ENCODE measurements at regions not wholly inside any gene's neighbourhood (a gene's known extent, or its start where the extent isn't known, plus 50 kb on each side); places are given as distances from the start of the nearest gene placed in this dataset.

- 0% methylated on average over 3 of the region's 3 CpGs for WGBS (ENCODE audit: insufficient coverage, low coverage, missing lambda C conversion rate)
- Histone ChIP-seq H3K27ac (ENCODE audit: extremely low read depth, low read depth, low read length) (no peak overlapping the region), H2AFZ (ENCODE audit: low read depth, low read length) (no peak overlapping the region), H3K36me3 (ENCODE audit: control insufficient read depth, insufficient read depth, low read length) (no peaks in the 10 kb centered on the region), H3K9me1 (ENCODE audit: control insufficient read depth, insufficient read depth, low read length) (no peaks in the 10 kb centered on the region), H3K9me3 (replicated peaks; ENCODE audit: control insufficient read depth, insufficient read depth, low read depth, low read length) (no peaks in the 10 kb centered on the region), H4K20me1 (replicated peaks; ENCODE audit: control insufficient read depth, insufficient read depth, low read length) (no peaks in the 10 kb centered on the region), H3K4me3 (no peak overlapping the region), H3K27me3 (ENCODE audit: control insufficient read depth in 2 of 2, insufficient read depth in 2 of 2, low read length in 2 of 2) (no peaks in the 10 kb centered on the region), H3K79me2 (ENCODE audit: control insufficient read depth, insufficient read depth, low read length) (no peaks in the 10 kb centered on the region), H3K4me2 (ENCODE audit: insufficient read depth, low read length) (no peak overlapping the region), H3K4me1 (replicated peaks in 1 of 2; ENCODE audit: control insufficient read depth in 2 of 2, insufficient read depth in 2 of 2, low read length in 2 of 2) (no peaks in the 10 kb centered on the region), H3K9ac (ENCODE audit: insufficient read depth in 1 of 2, low read depth in 2 of 2, low read length in 2 of 2) (no peak overlapping the region)
- ATAC-seq = no peak
- BruUV-seq (replicated peaks) = no TSS peak
- in situ Hi-C loops (cut with MboI) (no loop called here), intact Hi-C loops (cut with micrococcal nuclease) (no loop called here)
- FAIRE-seq = no peak
- no peak for DNase-seq (ENCODE audit: extremely low read depth in 1 of 4, low spot score in 3 of 4)
- TF ChIP-seq YY1 (IDR thresholded peaks at IDR 0.05; ENCODE audit: borderline replicate concordance in 1 of 3, control insufficient read depth in 1 of 3, extremely low read depth in 1 of 3, insufficient read depth in 3 of 3, insufficient read length in 1 of 3, insufficient replicate concordance in 2 of 3, low read depth in 1 of 3, low read length in 2 of 3) = no peak
- no peak for TF ChIP-seq ZNF212 (CRISPR knock-in tag; IDR thresholded peaks at IDR 0.05)
- TF ChIP-seq MAFF (IDR thresholded peaks at IDR 0.05; ENCODE audit: low read length) = no peak
- no peak for TF ChIP-seq MLX (CRISPR knock-in tag; conservative IDR thresholded peaks at IDR 0.05)
- TF ChIP-seq NR0B1 (IDR thresholded peaks at IDR 0.05; ENCODE audit: partially characterized antibody) = no peak
- no peak for TF ChIP-seq CHD1 (IDR thresholded peaks at IDR 0.05; ENCODE audit: low read length)
- no peak for TF ChIP-seq RNF2 (IDR thresholded peaks at IDR 0.05)
- no peak for TF ChIP-seq TEAD1 (CRISPR knock-in tag; IDR thresholded peaks at IDR 0.05)
- no peak for TF ChIP-seq ARHGAP35 (IDR thresholded peaks at IDR 0.05; ENCODE audit: partially characterized antibody)
- TF ChIP-seq ZNF232 (CRISPR knock-in tag; IDR thresholded peaks at IDR 0.05) = no peak
- no peak for TF ChIP-seq ZNF696 (CRISPR knock-in tag; conservative IDR thresholded peaks at IDR 0.05)
- no peak for TF ChIP-seq NFXL1 (CRISPR knock-in tag; IDR thresholded peaks at IDR 0.05)
- TF ChIP-seq CREB3 (tag; conservative IDR thresholded peaks at IDR 0.05; ENCODE audit: low read depth) = no peak
- CTCF ChIA-PET (ENCODE audit: low intra/inter-chr PET ratio) = no interaction called here
- POLR2A ChIA-PET = no interaction called here
Observed at GRCh38 chr2:150052457-150052856, 435.0 kb downstream of the RND3 start.

Data from K562 (cell line).